ENCODE measurements at regions not wholly inside any gene's neighbourhood (a gene's known extent, or its start where the extent isn't known, plus 50 kb on each side); places are given as distances from the start of the nearest gene placed in this dataset.

- TF ChIP-seq CTCF (IDR thresholded peaks at IDR 0.05; ENCODE audit: low read depth, low read length): no peak
- DNase-seq (ENCODE audit: low read depth in 2 of 2): no peak
- H3K4me3 ChIP-seq (replicated peaks in 1 of 2; ENCODE audit: low read depth in 2 of 2, low read length in 2 of 2): no peak overlapping the region
Observed at GRCh38 chr7:47663851-47664250, 81.9 kb upstream of the TNS3 start.

- no peak for DNase-seq (ENCODE audit: low read depth in 2 of 2)
- H3K4me3 ChIP-seq (replicated peaks in 1 of 2; ENCODE audit: low read depth in 2 of 2, low read length in 2 of 2): no peak overlapping the region
- TF ChIP-seq CTCF (IDR thresholded peaks at IDR 0.05; ENCODE audit: low read depth, low read length): no peak
Observed at GRCh38 chr7:47663213-47663612, 81.3 kb upstream of the TNS3 start.

- no peak for DNase-seq (ENCODE audit: low read depth in 2 of 2)
- TF ChIP-seq CTCF (IDR thresholded peaks at IDR 0.05; ENCODE audit: low read depth, low read length): no peak
- no peak overlapping the region for H3K4me3 ChIP-seq (replicated peaks in 1 of 2; ENCODE audit: low read depth in 2 of 2, low read length in 2 of 2)
Observed at GRCh38 chr7:47661051-47661714, 79.3 kb upstream of the TNS3 start.

GRCh38 chr7:47659664-47660462 is 78.0 kb upstream of the TNS3 start:
- no peak overlapping the region for H3K4me3 ChIP-seq (replicated peaks in 1 of 2; ENCODE audit: low read depth in 2 of 2, low read length in 2 of 2)
- no peak for TF ChIP-seq CTCF (IDR thresholded peaks at IDR 0.05; ENCODE audit: low read depth, low read length)
- no peak for DNase-seq (ENCODE audit: low read depth in 2 of 2)

- DNase-seq (ENCODE audit: low read depth in 2 of 2): no peak
- no peak overlapping the region for H3K4me3 ChIP-seq (replicated peaks in 1 of 2; ENCODE audit: low read depth in 2 of 2, low read length in 2 of 2)
- no peak for TF ChIP-seq CTCF (IDR thresholded peaks at IDR 0.05; ENCODE audit: low read depth, low read length)
Observed at GRCh38 chr7:47658886-47659635, 77.2 kb upstream of the TNS3 start.

- no peak for TF ChIP-seq CTCF (IDR thresholded peaks at IDR 0.05; ENCODE audit: low read depth, low read length)
- H3K4me3 ChIP-seq (replicated peaks in 1 of 2; ENCODE audit: low read depth in 2 of 2, low read length in 2 of 2): no peak overlapping the region
- DNase-seq (ENCODE audit: low read depth in 2 of 2): no peak
Observed at GRCh38 chr7:47657126-47657525, 75.2 kb upstream of the TNS3 start.

All from cardiac fibroblast (primary cell).